Fibroblast of lung (primary cell): ENCODE measurements at regions not wholly inside any gene's neighbourhood (a gene's known extent, or its start where the extent isn't known, plus 50 kb on each side); places are given as distances from the start of the nearest gene placed in this dataset.

Experiments used
- DNase-seq, 2 donors: peaks; one replicate each; pipeline versions ENCODE4 v3.0.0 to v3.0.0-alpha.2; 2010; ENCODE audit warnings: low read depth in 2 of 2
- H2AFZ ChIP-seq: 2 replicates; pipeline ENCODE4 v1.5.1; 2012; ENCODE audit warnings: low read length, control low read depth, inconsistent platforms
- H3K27ac ChIP-seq: 2 replicates; pipeline ENCODE4 v1.5.1; 2011; ENCODE audit warnings: low read length, control low read depth; ENCODE audit not compliant: insufficient read depth
- H3K27me3 ChIP-seq: 2 replicates; pipeline ENCODE4 v1.5.1; 2011; ENCODE audit warnings: mild to moderate bottlenecking, low read length; ENCODE audit not compliant: control insufficient read depth, insufficient read depth
- H3K36me3 ChIP-seq: 2 replicates; pipeline ENCODE4 v1.5.1; 2011; ENCODE audit warnings: low read length; ENCODE audit not compliant: control insufficient read depth, insufficient read depth
- H3K4me1 ChIP-seq: 2 replicates; pipeline ENCODE4 v1.5.1; 2011; ENCODE audit warnings: low read length; ENCODE audit not compliant: control insufficient read depth, insufficient read depth; ENCODE audit errors: extremely low read depth
- H3K4me2 ChIP-seq: 2 replicates; pipeline ENCODE4 v1.5.1; 2011; ENCODE audit warnings: low read length, control low read depth; ENCODE audit not compliant: insufficient read depth; ENCODE audit errors: extremely low read depth
- H3K4me3 ChIP-seq, 4 experiments: fragments of 200-600 bp in 1 of 4; sonication (generic) in 1 of 4; replicated peaks in 1 of 4; 2 replicates each; pipeline ENCODE4 v1.5.1; 2011 to 2016; ENCODE audit warnings: low read length in 4 of 4, low read depth in 3 of 4, mild to moderate bottlenecking in 3 of 4, control low read depth in 2 of 4, inconsistent platforms in 1 of 4, mixed read lengths in 1 of 4; ENCODE audit not compliant: insufficient read depth in 1 of 4; ENCODE audit errors: control extremely low read depth in 1 of 4
- H3K79me2 ChIP-seq: 2 replicates; pipeline ENCODE4 v1.5.1; 2012; ENCODE audit warnings: mild to moderate bottlenecking, low read length, inconsistent platforms; ENCODE audit not compliant: control insufficient read depth, insufficient read depth
- H3K9ac ChIP-seq: 2 replicates; pipeline ENCODE4 v1.5.1; 2011; ENCODE audit warnings: mild to moderate bottlenecking, low read length, control low read depth; ENCODE audit not compliant: insufficient read depth
- H3K9me3 ChIP-seq: 2 replicates; pipeline ENCODE4 v1.5.1; 2012; ENCODE audit warnings: low read depth, low read length; ENCODE audit not compliant: control insufficient read depth, insufficient read depth
- H4K20me1 ChIP-seq: 2 replicates; pipeline ENCODE4 v1.5.1; 2011; ENCODE audit warnings: low read length; ENCODE audit not compliant: control insufficient read depth, insufficient read depth; ENCODE audit errors: extremely low read depth
- CTCF ChIP-seq, 2 donors: IDR thresholded peaks in 1 of 2; conservative IDR thresholded peaks in 1 of 2; 1 replicate in 1 of 2; 2 replicates in 1 of 2; pipeline ENCODE4 v1.5.1; 2011 to 2012; ENCODE audit warnings: low read length in 2 of 2, control low read depth in 1 of 2, inconsistent platforms in 1 of 2, low read depth in 1 of 2, mild to moderate bottlenecking in 1 of 2
- EZH2 ChIP-seq: IDR thresholded peaks from 2 replicates; pipeline ENCODE4 v1.5.1; 2012; ENCODE audit warnings: low read length, control low read depth, mild to moderate bottlenecking; ENCODE audit errors: missing control alignments

GRCh38 chr15:93645594-93645993 lies 556.6 kb upstream of the RGMA start:
- no peak overlapping the region for H3K27ac ChIP-seq
- no peaks in the 10 kb centered on the region for H3K36me3 ChIP-seq
- no peaks in the 10 kb centered on the region for H3K4me1 ChIP-seq
- no peak for DNase-seq
- H3K4me2 ChIP-seq: no peak overlapping the region
- no peak overlapping the region for H3K9ac ChIP-seq
- no peaks in the 10 kb centered on the region for H3K9me3 ChIP-seq
- no peaks in the 10 kb centered on the region for H3K27me3 ChIP-seq
- no peak for TF ChIP-seq CTCF (conservative IDR thresholded peaks at IDR 0.05 in 1 of 2, IDR thresholded peaks at IDR 0.05 in 1 of 2; ENCODE audit: low read depth in 1 of 2, low read length in 2 of 2)
- TF ChIP-seq EZH2: no peak
- no peak overlapping the region for H3K4me3 ChIP-seq
- no peaks in the 10 kb centered on the region for H3K79me2 ChIP-seq
- H2AFZ ChIP-seq: no peak overlapping the region
- no peaks in the 10 kb centered on the region for H4K20me1 ChIP-seq

- no peak for TF ChIP-seq CTCF (conservative IDR thresholded peaks at IDR 0.05 in 1 of 2, IDR thresholded peaks at IDR 0.05 in 1 of 2; ENCODE audit: low read depth in 1 of 2, low read length in 2 of 2)
- no peak for TF ChIP-seq EZH2
- Histone ChIP-seq H3K9me3 (no peaks in the 10 kb centered on the region), H3K4me3 (no peak overlapping the region), H3K9ac (no peak overlapping the region), H3K4me1 (no peaks in the 10 kb centered on the region), H3K27me3 (no peaks in the 10 kb centered on the region), H3K27ac (no peak overlapping the region), H4K20me1 (no peaks in the 10 kb centered on the region), H3K36me3 (no peaks in the 10 kb centered on the region), H3K79me2 (no peaks in the 10 kb centered on the region), H2AFZ (no peak overlapping the region), H3K4me2 (no peak overlapping the region)
- DNase-seq: no peak
Measured at GRCh38 chr15:93644595-93644994, 555.6 kb upstream of the RGMA start.

GRCh38 chr15:93640411-93640962 lies 551.5 kb upstream of the RGMA start:
- H3K27me3 ChIP-seq: no peaks in the 10 kb centered on the region
- no peak for TF ChIP-seq CTCF (conservative IDR thresholded peaks at IDR 0.05 in 1 of 2, IDR thresholded peaks at IDR 0.05 in 1 of 2; ENCODE audit: low read depth in 1 of 2, low read length in 2 of 2)
- TF ChIP-seq EZH2: no peak
- DNase-seq: no peak
- no peaks in the 10 kb centered on the region for H3K36me3 ChIP-seq
- H3K9me3 ChIP-seq: no peaks in the 10 kb centered on the region
- no peak overlapping the region for H3K9ac ChIP-seq
- H3K4me1 ChIP-seq: no peaks in the 10 kb centered on the region
- H3K27ac ChIP-seq: no peak overlapping the region
- no peak overlapping the region for H3K4me3 ChIP-seq
- no peak overlapping the region for H2AFZ ChIP-seq
- no peaks in the 10 kb centered on the region for H3K79me2 ChIP-seq
- no peak overlapping the region for H3K4me2 ChIP-seq
- H4K20me1 ChIP-seq: no peaks in the 10 kb centered on the region
